ENCODE measurements at regions not wholly inside any gene's neighbourhood (a gene's known extent, or its start where the extent isn't known, plus 50 kb on each side); places are given as distances from the start of the nearest gene placed in this dataset.

DNA sequence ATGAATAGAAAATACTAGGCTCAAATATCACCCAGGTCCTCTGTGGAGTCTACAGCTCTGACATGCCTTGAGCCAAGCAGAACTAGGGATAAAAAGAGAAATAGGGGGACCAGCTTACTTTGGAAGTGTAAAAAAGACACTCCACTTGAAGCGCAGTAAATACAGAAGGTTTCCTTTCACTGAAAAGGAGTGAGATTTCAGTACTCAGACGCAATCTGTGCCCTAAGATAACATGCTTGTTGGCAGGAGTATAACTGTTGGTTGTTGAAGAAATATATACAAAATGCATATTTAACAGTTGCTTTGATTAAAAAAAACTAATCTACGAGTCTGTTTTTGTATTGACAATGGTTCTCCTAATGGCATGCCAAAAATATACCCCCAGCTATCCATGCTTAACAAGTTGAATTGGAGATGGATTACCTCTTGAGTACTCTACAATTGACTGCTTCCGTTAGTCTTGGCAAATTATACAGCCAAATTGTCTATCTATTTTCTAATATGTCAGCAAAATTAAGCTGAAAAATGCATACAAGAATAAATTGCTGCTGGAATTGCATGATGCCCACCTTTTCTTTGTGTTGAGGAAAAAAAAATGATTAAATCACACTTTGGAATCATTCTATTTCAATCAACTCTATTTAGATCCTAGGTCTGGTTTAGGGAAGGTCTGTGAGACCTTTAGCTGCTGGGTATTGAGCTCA lies 91.6 kb downstream of the FAT3 start:
- TF ChIP-seq, protein P1, sequence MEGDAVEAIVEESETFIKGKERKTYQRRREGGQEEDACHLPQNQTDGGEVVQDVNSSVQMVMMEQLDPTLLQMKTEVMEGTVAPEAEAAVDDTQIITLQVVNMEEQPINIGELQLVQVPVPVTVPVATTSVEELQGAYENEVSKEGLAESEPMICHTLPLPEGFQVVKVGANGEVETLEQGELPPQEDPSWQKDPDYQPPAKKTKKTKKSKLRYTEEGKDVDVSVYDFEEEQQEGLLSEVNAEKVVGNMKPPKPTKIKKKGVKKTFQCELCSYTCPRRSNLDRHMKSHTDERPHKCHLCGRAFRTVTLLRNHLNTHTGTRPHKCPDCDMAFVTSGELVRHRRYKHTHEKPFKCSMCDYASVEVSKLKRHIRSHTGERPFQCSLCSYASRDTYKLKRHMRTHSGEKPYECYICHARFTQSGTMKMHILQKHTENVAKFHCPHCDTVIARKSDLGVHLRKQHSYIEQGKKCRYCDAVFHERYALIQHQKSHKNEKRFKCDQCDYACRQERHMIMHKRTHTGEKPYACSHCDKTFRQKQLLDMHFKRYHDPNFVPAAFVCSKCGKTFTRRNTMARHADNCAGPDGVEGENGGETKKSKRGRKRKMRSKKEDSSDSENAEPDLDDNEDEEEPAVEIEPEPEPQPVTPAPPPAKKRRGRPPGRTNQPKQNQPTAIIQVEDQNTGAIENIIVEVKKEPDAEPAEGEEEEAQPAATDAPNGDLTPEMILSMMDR (IDR thresholded peaks at IDR 0.05; ENCODE audit: low read depth, low read length, missing control alignments): no peak
- H3K4me3 ChIP-seq (ENCODE audit: low read depth, low read length): no peak overlapping the region
- no peak for DNase-seq (ENCODE audit: low read depth)
- in situ Hi-C loops (cut with HindIII; ENCODE audit: low sequenced_read_pairs): no loop called here

DNA sequence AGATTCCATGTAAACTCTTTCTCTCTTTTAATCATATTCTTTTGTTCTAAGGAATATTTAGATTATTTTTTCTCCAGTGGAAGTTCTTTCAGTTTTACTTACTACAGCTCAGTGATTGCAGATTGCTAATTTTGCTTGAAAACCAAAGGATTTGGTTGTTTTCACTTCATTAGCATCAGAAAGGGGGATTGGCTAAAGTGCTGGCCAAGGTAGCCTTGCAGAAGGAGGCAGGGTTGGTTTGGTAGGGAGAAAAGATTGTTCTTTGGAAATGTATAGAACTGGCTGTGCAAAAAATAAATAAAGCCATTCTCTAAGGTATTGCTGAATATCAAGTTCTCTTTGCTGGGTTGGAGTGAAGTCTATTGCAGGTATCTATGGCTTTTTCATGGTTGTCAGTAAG lies 92.6 kb downstream of the FAT3 start:
- TF ChIP-seq, protein P1 (IDR thresholded peaks at IDR 0.05; ENCODE audit: low read depth, low read length, missing control alignments): no peak
- in situ Hi-C loops (cut with HindIII; ENCODE audit: low sequenced_read_pairs): no loop called here
- H3K4me3 ChIP-seq (ENCODE audit: low read depth, low read length): no peak overlapping the region
- DNase-seq (ENCODE audit: low read depth): no peak

DNA sequence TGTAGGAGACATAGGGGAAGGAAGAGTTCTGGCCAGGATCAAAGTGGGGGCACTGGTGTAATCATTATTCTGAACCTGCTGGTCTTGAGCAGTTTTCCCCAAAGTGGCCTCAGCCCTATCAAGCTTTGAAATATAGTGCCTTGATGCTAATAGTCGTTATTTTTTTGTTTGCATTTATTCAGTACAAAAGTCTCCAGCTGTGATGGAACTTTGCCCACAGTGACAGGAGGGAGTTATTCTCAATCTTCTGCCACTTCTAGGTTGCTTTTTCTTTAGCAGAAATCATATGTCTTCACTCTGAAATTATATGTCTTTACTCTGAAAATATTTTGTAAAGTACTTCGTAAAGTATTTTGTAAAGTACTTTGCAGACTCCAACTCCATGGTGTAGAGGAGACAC lies 93.1 kb downstream of the FAT3 start:
- TF ChIP-seq, protein P1 (IDR thresholded peaks at IDR 0.05; ENCODE audit: low read depth, low read length, missing control alignments): no peak
- in situ Hi-C loops (cut with HindIII; ENCODE audit: low sequenced_read_pairs): no loop called here
- no peak overlapping the region for H3K4me3 ChIP-seq (ENCODE audit: low read depth, low read length)
- no peak for DNase-seq (ENCODE audit: low read depth)

DNA sequence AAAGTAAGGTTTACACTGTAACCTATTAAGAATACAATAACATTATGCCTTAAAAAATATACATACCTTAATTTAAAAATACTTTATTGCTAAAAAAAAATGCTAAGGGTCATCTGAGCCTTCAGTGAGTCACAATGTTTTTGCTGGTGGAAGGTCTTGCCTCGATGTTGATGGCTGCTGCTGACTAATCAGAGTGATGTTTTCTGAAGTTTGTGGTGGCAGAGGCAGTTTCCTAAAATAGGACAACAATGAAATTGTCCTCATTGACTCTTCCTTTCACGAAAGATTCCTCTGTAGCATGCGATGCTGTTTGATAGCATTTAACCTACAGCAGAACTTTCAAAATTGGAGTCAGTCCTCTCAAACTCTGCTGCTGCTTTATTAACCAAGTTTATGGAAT lies 97.6 kb downstream of the FAT3 start:
- in situ Hi-C loops (cut with HindIII; ENCODE audit: low sequenced_read_pairs): no loop called here
- DNase-seq (ENCODE audit: low read depth): no peak
- TF ChIP-seq, protein P1 (IDR thresholded peaks at IDR 0.05; ENCODE audit: low read depth, low read length, missing control alignments): no peak
- no peak overlapping the region for H3K4me3 ChIP-seq (ENCODE audit: low read depth, low read length)

DNA sequence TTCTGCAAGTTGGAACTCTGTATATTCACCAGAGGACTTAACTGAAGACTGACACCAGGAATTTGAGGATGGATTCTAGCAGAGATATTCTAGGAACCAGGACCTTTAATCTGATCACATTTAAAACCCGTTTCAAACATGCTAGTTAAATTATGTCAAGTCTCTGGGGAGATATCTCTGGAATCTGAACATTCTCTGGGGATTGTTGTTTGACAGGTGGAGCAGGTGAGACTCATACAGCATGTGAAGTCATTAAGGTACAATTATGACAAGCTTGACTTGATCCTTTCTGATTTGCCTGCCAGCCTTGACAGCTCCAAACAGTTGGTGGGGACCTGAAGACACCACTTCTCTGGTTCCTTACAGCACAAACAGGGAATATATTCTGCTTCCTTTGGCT lies 100.3 kb downstream of the FAT3 start:
- DNase-seq (ENCODE audit: low read depth): no peak
- TF ChIP-seq, protein P1 (IDR thresholded peaks at IDR 0.05; ENCODE audit: low read depth, low read length, missing control alignments): no peak
- in situ Hi-C loops (cut with HindIII; ENCODE audit: low sequenced_read_pairs): no loop called here
- H3K4me3 ChIP-seq (ENCODE audit: low read depth, low read length): no peak overlapping the region

DNA sequence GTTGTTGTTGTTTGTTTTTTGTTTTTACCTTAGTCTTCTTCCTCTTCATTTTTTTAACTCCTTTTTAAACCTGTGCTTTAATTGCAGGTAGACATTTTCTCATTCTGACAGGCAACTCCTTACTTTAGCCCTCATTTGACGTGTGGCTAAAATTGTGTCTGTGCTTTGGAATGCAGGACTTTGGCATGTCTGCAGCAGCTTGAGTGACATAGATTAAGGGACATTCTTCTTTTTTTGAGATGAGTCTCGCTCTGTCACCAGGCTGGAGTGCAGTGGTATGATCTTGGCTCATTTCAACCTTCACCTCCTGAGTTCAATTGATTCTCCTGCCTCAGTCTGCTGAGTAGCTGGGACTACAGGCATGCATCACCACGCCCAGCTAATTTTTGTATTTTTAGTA lies 100.8 kb downstream of the FAT3 start:
- TF ChIP-seq, protein P1 (IDR thresholded peaks at IDR 0.05; ENCODE audit: low read depth, low read length, missing control alignments): no peak
- in situ Hi-C loops (cut with HindIII; ENCODE audit: low sequenced_read_pairs): no loop called here

More for the DNA sequence above, 100.8 kb downstream of the FAT3 start:
- H3K4me3 ChIP-seq (ENCODE audit: low read depth, low read length): no peak overlapping the region
- no peak for DNase-seq (ENCODE audit: low read depth)
